ENCODE measurements at regions not wholly inside any gene's neighbourhood (a gene's known extent, or its start where the extent isn't known, plus 50 kb on each side); places are given as distances from the start of the nearest gene placed in this dataset.
A peak's percentile ranks its signal among the peaks of the same experiment; 100 is the strongest.

- intact Hi-C loops (cut with micrococcal nuclease; ENCODE audit: unreplicated experiment): no loop called here
- Histone ChIP-seq H3K79me2 (ENCODE audit: control insufficient read depth, insufficient read depth, low read length) (no peaks in the 10 kb centered on the region), H4K20me1 (ENCODE audit: control insufficient read depth, insufficient read depth) (no peaks in the 10 kb centered on the region), H3K36me3 (ENCODE audit: control insufficient read depth in 2 of 2, insufficient read depth in 2 of 2, low read length in 1 of 2) (no peaks in the 10 kb centered on the region), H3K9ac (ENCODE audit: control insufficient read depth, insufficient read depth, low read length) (no peak overlapping the region), H3K27me3 (replicated peaks in 1 of 2; ENCODE audit: control insufficient read depth in 2 of 2, insufficient read depth in 2 of 2, low read length in 1 of 2) (no peaks in the 10 kb centered on the region), H3K4me2 (ENCODE audit: control insufficient read depth, insufficient read depth) (no peak overlapping the region), H3K4me3 (no peak overlapping the region), H2AFZ (ENCODE audit: control insufficient read depth, low read depth, low read length) (no peak overlapping the region), H3K4me1 (ENCODE audit: control insufficient read depth, insufficient read depth, low read length) (no peaks in the 10 kb centered on the region), H3K27ac (ENCODE audit: control insufficient read depth, insufficient read depth) (no peak overlapping the region), H3K9me3 (replicated peaks; ENCODE audit: control insufficient read depth, insufficient read depth, low read length) (no peaks in the 10 kb centered on the region)
- TF ChIP-seq MEF2A (IDR thresholded peaks at IDR 0.05; ENCODE audit: insufficient read depth, low read depth, low read length) (no peak), RAD51 (IDR thresholded peaks at IDR 0.05) (peak; percentile 41; the same call in 1 of the 2 replicates)
- ChIA-PET RAD21 (ENCODE audit: unreplicated experiment) (no interaction called here), SMC1A (ENCODE audit: uncharacterized antibody, unreplicated experiment) (no interaction called here), CTCF (no interaction called here), POLR2A (no interaction called here)
- ATAC-seq (no peak), FAIRE-seq (no peak), DNase-seq (ENCODE audit: low read depth, low spot score) (no peak)
- WGBS (ENCODE audit: insufficient coverage, insufficient replicate concordance, low lambda C conversion rate, missing lambda C conversion rate): 23% methylated on average over 8 of the region's 8 CpGs
- no TSS peak for BruUV-seq (replicated peaks)
- in situ Hi-C loops (cut with MboI): no loop called here
Measured at GRCh38 chr6:92586236-92586977, 833.0 kb downstream of the EPHA7 start.

DNA sequence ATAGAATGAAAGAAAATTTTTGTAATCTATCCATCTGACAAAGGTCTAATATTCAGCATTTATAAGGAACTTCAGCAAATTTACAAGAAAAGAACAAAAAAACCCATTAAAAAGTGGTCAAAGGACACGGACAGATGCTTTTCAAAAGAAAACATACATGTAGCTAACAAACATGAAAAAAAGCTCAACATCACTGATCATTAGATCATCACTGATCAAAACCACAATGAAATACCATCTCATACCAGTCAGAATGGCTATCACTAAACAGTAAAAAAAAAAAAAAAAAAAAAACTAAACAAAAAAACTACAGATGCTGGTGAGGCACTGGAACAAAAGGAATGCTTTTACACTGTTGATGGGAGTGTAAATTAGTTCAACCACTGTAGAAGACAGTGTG lies 837.1 kb downstream of the EPHA7 start:
- CTCF ChIA-PET: interaction anchor here (0.7 kb wide), 1 partner anchor 307 kb away, joined by 6 read pairs; no protein-coding TSS in a partner anchor
- Histone ChIP-seq H3K9me3 (replicated peaks; ENCODE audit: control insufficient read depth, insufficient read depth, low read length) (no peaks in the 10 kb centered on the region), H3K36me3 (ENCODE audit: control insufficient read depth in 2 of 2, insufficient read depth in 2 of 2, low read length in 1 of 2) (no peaks in the 10 kb centered on the region), H3K4me2 (ENCODE audit: control insufficient read depth, insufficient read depth) (no peak overlapping the region), H3K79me2 (ENCODE audit: control insufficient read depth, insufficient read depth, low read length) (no peaks in the 10 kb centered on the region), H4K20me1 (ENCODE audit: control insufficient read depth, insufficient read depth) (no peaks in the 10 kb centered on the region), H2AFZ (ENCODE audit: control insufficient read depth, low read depth, low read length) (no peak overlapping the region), H3K9ac (ENCODE audit: control insufficient read depth, insufficient read depth, low read length) (no peak overlapping the region), H3K4me1 (ENCODE audit: control insufficient read depth, insufficient read depth, low read length) (no peaks in the 10 kb centered on the region), H3K27ac (ENCODE audit: control insufficient read depth, insufficient read depth) (no peak overlapping the region), H3K4me3 (no peak overlapping the region), H3K27me3 (replicated peaks in 1 of 2; ENCODE audit: control insufficient read depth in 2 of 2, insufficient read depth in 2 of 2, low read length in 1 of 2) (no peaks in the 10 kb centered on the region)
- TF ChIP-seq IRF3 (IDR thresholded peaks at IDR 0.05): no peak
- no peak for TF ChIP-seq BCLAF1 (IDR thresholded peaks at IDR 0.05)
- TF ChIP-seq, protein P1, sequence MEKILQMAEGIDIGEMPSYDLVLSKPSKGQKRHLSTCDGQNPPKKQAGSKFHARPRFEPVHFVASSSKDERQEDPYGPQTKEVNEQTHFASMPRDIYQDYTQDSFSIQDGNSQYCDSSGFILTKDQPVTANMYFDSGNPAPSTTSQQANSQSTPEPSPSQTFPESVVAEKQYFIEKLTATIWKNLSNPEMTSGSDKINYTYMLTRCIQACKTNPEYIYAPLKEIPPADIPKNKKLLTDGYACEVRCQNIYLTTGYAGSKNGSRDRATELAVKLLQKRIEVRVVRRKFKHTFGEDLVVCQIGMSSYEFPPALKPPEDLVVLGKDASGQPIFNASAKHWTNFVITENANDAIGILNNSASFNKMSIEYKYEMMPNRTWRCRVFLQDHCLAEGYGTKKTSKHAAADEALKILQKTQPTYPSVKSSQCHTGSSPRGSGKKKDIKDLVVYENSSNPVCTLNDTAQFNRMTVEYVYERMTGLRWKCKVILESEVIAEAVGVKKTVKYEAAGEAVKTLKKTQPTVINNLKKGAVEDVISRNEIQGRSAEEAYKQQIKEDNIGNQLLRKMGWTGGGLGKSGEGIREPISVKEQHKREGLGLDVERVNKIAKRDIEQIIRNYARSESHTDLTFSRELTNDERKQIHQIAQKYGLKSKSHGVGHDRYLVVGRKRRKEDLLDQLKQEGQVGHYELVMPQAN (conservative IDR thresholded peaks at IDR 0.05): no peak
- no peak for TF ChIP-seq WRNIP1 (IDR thresholded peaks at IDR 0.05; ENCODE audit: borderline replicate concordance, low read depth, low read length)
- TF ChIP-seq CEBPB (IDR thresholded peaks at IDR 0.05; ENCODE audit: borderline replicate concordance in 1 of 2, low read depth in 2 of 2, low read length in 2 of 2): no peak
- TF ChIP-seq BMI1 (IDR thresholded peaks at IDR 0.05; ENCODE audit: borderline replicate concordance): no peak
- in situ Hi-C loops (cut with MboI): no loop called here
- no peak for FAIRE-seq
- intact Hi-C loops (cut with micrococcal nuclease; ENCODE audit: unreplicated experiment): no loop called here
- no peak for DNase-seq (ENCODE audit: low read depth, low spot score)
- SMC1A ChIA-PET (ENCODE audit: uncharacterized antibody, unreplicated experiment): interaction anchor here (0.6 kb wide), 1 partner anchor 13 kb away, joined by 5 read pairs; no protein-coding TSS in a partner anchor
- RAD21 ChIA-PET (ENCODE audit: unreplicated experiment): no interaction called here
- no TSS peak for BruUV-seq (replicated peaks)
- POLR2A ChIA-PET: no interaction called here
- 10% methylated on average over 1 of the region's 1 CpG for WGBS (ENCODE audit: insufficient coverage, insufficient replicate concordance, low lambda C conversion rate, missing lambda C conversion rate)
- no peak for ATAC-seq

Data from GM12878 (cell line).